SK-N-SH treated with all-trans-retinoic acid at 6 μM for 48 hours (cell line): ENCODE measurements at regions not wholly inside any gene's neighbourhood (a gene's known extent, or its start where the extent isn't known, plus 50 kb on each side); places are given as distances from the start of the nearest gene placed in this dataset.

Experiments
- ATAC-seq: fragments of 200-7000 bp; cut with Tn5 transposase; 3 replicates; pipeline ENCODE4 v1.9.1; 2020; ENCODE audit warnings: mild to moderate bottlenecking, moderate library complexity
- ARNTL ChIP-seq: fragments of 450-650 bp; formaldehyde crosslinking; IDR thresholded peaks from 2 replicates; pipeline ENCODE4 v1.5.0; 2020; ENCODE audit warnings: low read depth, mild to moderate bottlenecking, moderate library complexity, borderline replicate concordance
- BACH2 ChIP-seq: fragments of 250-450 bp; sonication (Bioruptor Pico); IDR thresholded peaks from 2 replicates; pipeline ENCODE4 v1.9.0; 2021; ENCODE audit warnings: mild to moderate bottlenecking, borderline replicate concordance
- CSDC2 ChIP-seq: fragments of 250-450 bp; sonication (Bioruptor Pico); IDR thresholded peaks from 2 replicates; pipeline ENCODE4 v1.5.0; 2020; ENCODE audit warnings: mild to moderate bottlenecking, moderate library complexity
- CSRNP3 ChIP-seq: fragments of 250-450 bp; sonication (Bioruptor Pico); IDR thresholded peaks from 2 replicates; pipeline ENCODE4 v1.5.1; 2021; ENCODE audit warnings: mild to moderate bottlenecking, moderate library complexity
- GLIS3 ChIP-seq: fragments of 250-450 bp; sonication (Bioruptor Pico); IDR thresholded peaks from 2 replicates; pipeline ENCODE4 v1.5.0; 2020; ENCODE audit warnings: mild to moderate bottlenecking, moderate library complexity
- OSR1 ChIP-seq: fragments of 250-450 bp; sonication (Bioruptor Pico); IDR thresholded peaks from 2 replicates; pipeline ENCODE4 v1.8.0; 2022; ENCODE audit warnings: moderate library complexity, mild to moderate bottlenecking, inconsistent platforms
- PATZ1 ChIP-seq: fragments of 250-450 bp; sonication (Bioruptor Pico); IDR thresholded peaks from 2 replicates; pipeline ENCODE4 v1.8.0; 2020; ENCODE audit warnings: mild to moderate bottlenecking, moderate library complexity, borderline replicate concordance
- PPARA ChIP-seq: fragments of 250-450 bp; sonication (Bioruptor Pico); IDR thresholded peaks from 2 replicates; pipeline ENCODE4 v1.5.0; 2020; ENCODE audit warnings: mild to moderate bottlenecking, borderline replicate concordance
- RARB ChIP-seq: fragments of 250-450 bp; sonication (Bioruptor Pico); IDR thresholded peaks from 2 replicates; pipeline ENCODE4 v1.8.0; 2021; ENCODE audit warnings: mild to moderate bottlenecking, moderate library complexity
- SNAI2 ChIP-seq: fragments of 250-450 bp; sonication (Bioruptor Pico); IDR thresholded peaks from 2 replicates; pipeline ENCODE4 v1.5.0; 2020; ENCODE audit warnings: mild to moderate bottlenecking, moderate library complexity
- TCF4 ChIP-seq: fragments of 250-450 bp; sonication (Bioruptor Pico); IDR thresholded peaks from 2 replicates; pipeline ENCODE4 v1.8.0; 2021; ENCODE audit warnings: mild to moderate bottlenecking, moderate library complexity, borderline replicate concordance
- ZC3H10 ChIP-seq: fragments of 250-450 bp; sonication (Bioruptor Pico); IDR thresholded peaks from 2 replicates; pipeline ENCODE4 v1.5.1; 2021; ENCODE audit warnings: mild to moderate bottlenecking, moderate library complexity
- ZFP30 ChIP-seq: fragments of 450-650 bp; formaldehyde crosslinking; IDR thresholded peaks from 2 replicates; pipeline ENCODE4 v1.5.0; 2022; ENCODE audit warnings: mild to moderate bottlenecking, moderate library complexity
- ZNF8 ChIP-seq: fragments of 450-650 bp; formaldehyde crosslinking; IDR thresholded peaks from 2 replicates; pipeline ENCODE4 v1.5.0; 2020; ENCODE audit warnings: mild to moderate bottlenecking, moderate library complexity
- TF ChIP-seq, protein P1 (sequence below): fragments of 250-450 bp; sonication (Bioruptor Pico); IDR thresholded peaks from 2 replicates; pipeline ENCODE4 v1.5.1; 2020; ENCODE audit warnings: low read depth, mild to moderate bottlenecking, moderate library complexity
- TF ChIP-seq, protein P2 (sequence below): fragments of 250-450 bp; sonication (Bioruptor Pico); IDR thresholded peaks from 2 replicates; pipeline ENCODE4 v1.5.0; 2020; ENCODE audit warnings: mild to moderate bottlenecking, moderate library complexity

GRCh38 chr17:83187782-83188311 is 108.4 kb downstream of the METRNL start:
- no peak for ATAC-seq
- TF ChIP-seq BACH2 (no peak), ZNF8 (no peak), PPARA (CRISPR knock-in tag) (no peak), ZFP30 (no peak)

- TF ChIP-seq SNAI2 (CRISPR knock-in tag) (no peak), ZC3H10 (no peak), BACH2 (no peak), CSRNP3 (CRISPR knock-in tag) (no peak), GLIS3 (CRISPR knock-in tag) (no peak)
- TF ChIP-seq, protein P1, sequence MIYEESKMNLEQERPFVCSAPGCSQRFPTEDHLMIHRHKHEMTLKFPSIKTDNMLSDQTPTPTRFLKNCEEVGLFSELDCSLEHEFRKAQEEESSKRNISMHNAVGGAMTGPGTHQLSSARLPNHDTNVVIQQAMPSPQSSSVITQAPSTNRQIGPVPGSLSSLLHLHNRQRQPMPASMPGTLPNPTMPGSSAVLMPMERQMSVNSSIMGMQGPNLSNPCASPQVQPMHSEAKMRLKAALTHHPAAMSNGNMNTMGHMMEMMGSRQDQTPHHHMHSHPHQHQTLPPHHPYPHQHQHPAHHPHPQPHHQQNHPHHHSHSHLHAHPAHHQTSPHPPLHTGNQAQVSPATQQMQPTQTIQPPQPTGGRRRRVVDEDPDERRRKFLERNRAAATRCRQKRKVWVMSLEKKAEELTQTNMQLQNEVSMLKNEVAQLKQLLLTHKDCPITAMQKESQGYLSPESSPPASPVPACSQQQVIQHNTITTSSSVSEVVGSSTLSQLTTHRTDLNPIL (CRISPR knock-in tag): no peak
- TF ChIP-seq, protein P2, sequence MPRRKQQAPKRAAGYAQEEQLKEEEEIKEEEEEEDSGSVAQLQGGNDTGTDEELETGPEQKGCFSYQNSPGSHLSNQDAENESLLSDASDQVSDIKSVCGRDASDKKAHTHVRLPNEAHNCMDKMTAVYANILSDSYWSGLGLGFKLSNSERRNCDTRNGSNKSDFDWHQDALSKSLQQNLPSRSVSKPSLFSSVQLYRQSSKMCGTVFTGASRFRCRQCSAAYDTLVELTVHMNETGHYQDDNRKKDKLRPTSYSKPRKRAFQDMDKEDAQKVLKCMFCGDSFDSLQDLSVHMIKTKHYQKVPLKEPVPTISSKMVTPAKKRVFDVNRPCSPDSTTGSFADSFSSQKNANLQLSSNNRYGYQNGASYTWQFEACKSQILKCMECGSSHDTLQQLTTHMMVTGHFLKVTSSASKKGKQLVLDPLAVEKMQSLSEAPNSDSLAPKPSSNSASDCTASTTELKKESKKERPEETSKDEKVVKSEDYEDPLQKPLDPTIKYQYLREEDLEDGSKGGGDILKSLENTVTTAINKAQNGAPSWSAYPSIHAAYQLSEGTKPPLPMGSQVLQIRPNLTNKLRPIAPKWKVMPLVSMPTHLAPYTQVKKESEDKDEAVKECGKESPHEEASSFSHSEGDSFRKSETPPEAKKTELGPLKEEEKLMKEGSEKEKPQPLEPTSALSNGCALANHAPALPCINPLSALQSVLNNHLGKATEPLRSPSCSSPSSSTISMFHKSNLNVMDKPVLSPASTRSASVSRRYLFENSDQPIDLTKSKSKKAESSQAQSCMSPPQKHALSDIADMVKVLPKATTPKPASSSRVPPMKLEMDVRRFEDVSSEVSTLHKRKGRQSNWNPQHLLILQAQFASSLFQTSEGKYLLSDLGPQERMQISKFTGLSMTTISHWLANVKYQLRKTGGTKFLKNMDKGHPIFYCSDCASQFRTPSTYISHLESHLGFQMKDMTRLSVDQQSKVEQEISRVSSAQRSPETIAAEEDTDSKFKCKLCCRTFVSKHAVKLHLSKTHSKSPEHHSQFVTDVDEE: no peak
- no peak for ATAC-seq
Observed at GRCh38 chr17:83189044-83190003, 109.9 kb downstream of the METRNL start.

DNA sequence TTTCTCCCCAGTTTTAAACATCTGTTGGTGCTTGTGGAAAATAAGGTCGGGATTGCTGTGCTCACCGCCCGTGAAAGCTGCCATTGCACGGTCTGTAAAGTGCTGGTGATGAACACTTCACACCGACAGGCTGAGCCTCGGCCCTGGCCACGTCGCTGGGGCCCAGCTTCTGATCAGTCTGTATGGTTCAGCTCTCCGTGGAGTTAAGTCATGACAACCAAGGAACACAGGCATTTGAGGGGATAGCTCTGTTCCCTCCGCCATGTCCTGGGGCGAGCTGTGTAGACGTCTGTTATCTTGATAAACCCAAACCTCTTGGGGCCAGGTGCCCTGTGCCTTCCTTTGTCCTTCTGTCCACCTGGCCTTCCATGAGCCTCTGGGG is 110.6 kb downstream of the METRNL start:
- TF ChIP-seq BACH2: no peak
- no peak for TF ChIP-seq PATZ1 (CRISPR knock-in tag)
- TF ChIP-seq ZC3H10: no peak
- TF ChIP-seq, all 23 proteins: peak for 0
- no peak for ATAC-seq

- TF ChIP-seq RARB (CRISPR knock-in tag) (no peak), ZNF8 (no peak), BACH2 (no peak), ZFP30 (no peak), ARNTL (CRISPR knock-in tag) (no peak), TCF4 (no peak), OSR1 (CRISPR knock-in tag) (no peak), GLIS3 (CRISPR knock-in tag) (no peak), CSDC2 (CRISPR knock-in tag) (no peak)
- ATAC-seq: no peak
Observed at GRCh38 chr17:83190601-83191387, 111.4 kb downstream of the METRNL start.
